ENCODE measurements at regions not wholly inside any gene's neighbourhood (a gene's known extent, or its start where the extent isn't known, plus 50 kb on each side); places are given as distances from the start of the nearest gene placed in this dataset.

- H3K18ac ChIP-seq (ENCODE audit: extremely low read depth, low read length) = no peak overlapping the region
- H3K27ac ChIP-seq (ENCODE audit: low read depth, low read length) = no peak overlapping the region
- no peaks in the 10 kb centered on the region for H3K27me3 ChIP-seq (replicated peaks in 1 of 4; ENCODE audit: control insufficient read depth in 3 of 4, extremely low read depth in 1 of 4, insufficient read depth in 3 of 4, low read length in 3 of 4)
- WGBS, 2 experiments (ENCODE audit: extremely low coverage in 1 of 2, insufficient coverage in 1 of 2, insufficient read length in 1 of 2, insufficient replicate concordance in 2 of 2, low coverage in 1 of 2, low lambda C conversion rate in 2 of 2, missing lambda C conversion rate in 1 of 2) = 96% methylated on average over 4 of the region's 4 CpGs; no CpG with 5 or more reads in 1 of the 2 experiments
- H2BK5ac ChIP-seq (ENCODE audit: low read depth, low read length) = no peak overlapping the region
- DNase-seq (ENCODE audit: low read depth in 1 of 2, low spot score in 2 of 2) = no peak
- no peaks in the 10 kb centered on the region for H3K36me3 ChIP-seq (ENCODE audit: control insufficient read depth in 2 of 4, insufficient read depth in 4 of 4, low read length in 3 of 4)
- ChIA-PET POLR2A (ENCODE audit: partially characterized antibody) (interaction anchor here (1.3 kb wide), 1 partner anchor 15 kb away, joined by 4 read pairs; no protein-coding TSS in a partner anchor), CTCF (ENCODE audit: partially characterized antibody) (interaction anchor here (0.6 to 1.9 kb wide), 5 partner anchors 10 to 505 kb away, joined by 3 to 11 read pairs (median 3); no protein-coding TSS in a partner anchor)
- H3K56ac ChIP-seq (replicated peaks; ENCODE audit: insufficient read length, low read depth, low read length) = no peak overlapping the region
- no peak overlapping the region for H2BK120ac ChIP-seq (replicated peaks; ENCODE audit: low read depth, low read length)
- no peak overlapping the region for H4K8ac ChIP-seq (ENCODE audit: extremely low read depth, insufficient read depth, low read length)
- no peaks in the 10 kb centered on the region for H3K23me2 ChIP-seq (ENCODE audit: low read depth, low read length)
- no peak overlapping the region; the same call in 1 of the 2 replicates for H2BK15ac ChIP-seq (ENCODE audit: low read length)
- no peak for FAIRE-seq
- H3K79me1 ChIP-seq (ENCODE audit: low read depth, low read length) = no peaks in the 10 kb centered on the region
- H3K4ac ChIP-seq (replicated peaks; ENCODE audit: insufficient read length, low read depth, low read length) = no peak overlapping the region
- no peak overlapping the region for H2BK12ac ChIP-seq (ENCODE audit: low read depth, low read length)
- H3K23ac ChIP-seq (ENCODE audit: insufficient read length) = no peak overlapping the region
- H2BK20ac ChIP-seq (ENCODE audit: low read length) = no peak overlapping the region
- TF ChIP-seq KDM1A (IDR thresholded peaks at IDR 0.05; ENCODE audit: borderline replicate concordance, low read length) = no peak
- no peak for TF ChIP-seq CBX5 (IDR thresholded peaks at IDR 0.05; ENCODE audit: low read depth, low read length)
- H3K4me3 ChIP-seq (ENCODE audit: extremely low read depth in 1 of 4, insufficient read depth in 2 of 4, low read depth in 3 of 4, low read length in 4 of 4) = no peak overlapping the region
- H2AK5ac ChIP-seq (ENCODE audit: low read depth, low read length) = no peak overlapping the region
- no peaks in the 10 kb centered on the region for H3K79me2 ChIP-seq (ENCODE audit: control insufficient read depth in 1 of 2, insufficient read depth in 2 of 2, low read length in 2 of 2)
- no peak overlapping the region for H3K9ac ChIP-seq (replicated peaks in 1 of 4; ENCODE audit: extremely low read depth in 1 of 4, low read depth in 3 of 4, low read length in 3 of 4)
- peaks cover 0 to 6% (median 2%) of the 10 kb centered on the region in 4 experiments; a peak in 2 of 7 replicates for H3K4me1 ChIP-seq (replicated peaks in 1 of 4; ENCODE audit: control insufficient read depth in 3 of 4, insufficient read depth in 4 of 4, low read length in 3 of 4)
- H3K9me3 ChIP-seq (ENCODE audit: insufficient read depth in 2 of 2, low read depth in 1 of 2, low read length in 1 of 2) = no peaks in the 10 kb centered on the region
- no peak overlapping the region for H2AFZ ChIP-seq (ENCODE audit: low read length)
- H4K5ac ChIP-seq (ENCODE audit: insufficient read length, low read depth, low read length) = no peak overlapping the region
- H4K91ac ChIP-seq (replicated peaks; ENCODE audit: insufficient read length, low read length) = no peak overlapping the region
- H4K20me1 ChIP-seq (replicated peaks in 1 of 2; ENCODE audit: control insufficient read depth in 1 of 2, insufficient read depth in 2 of 2, low read length in 2 of 2) = no peaks in the 10 kb centered on the region
- no peak overlapping the region for H3K4me2 ChIP-seq (ENCODE audit: insufficient read depth in 1 of 2, low read depth in 2 of 2, low read length in 2 of 2)
- no peak overlapping the region for H3K14ac ChIP-seq (ENCODE audit: insufficient read length)
Measured at GRCh38 chr14:53341324-53341723, 188.2 kb upstream of the DDHD1 start.

All from H1 (cell line).